Psoas muscle (tissue), 7 donors: ENCODE measurements at regions not wholly inside any gene's neighbourhood (a gene's known extent, or its start where the extent isn't known, plus 50 kb on each side); places are given as distances from the start of the nearest gene placed in this dataset.

Experiments used
- ATAC-seq, 4 donors: fragments of 200-7000 bp; cut with Tn5 transposase; one replicate each; pipeline ENCODE4 v1.9.1; 2020; ENCODE audit warnings: moderate library complexity in 3 of 4, mild to moderate bottlenecking in 2 of 4
- DNase-seq, 2 donors: peaks; one replicate each; pipeline ENCODE4 v3.0.0-alpha.2; 2020
- H3K27ac ChIP-seq: fragments of 200-600 bp; one replicate; pipeline ENCODE4 v1.8.0; 2022
- H3K27me3 ChIP-seq, 3 donors: fragments of 200-600 bp in 1 of 3; one replicate each; pipeline versions ENCODE4 v1.6.1 to v1.8.0; 2013 to 2022; ENCODE audit warnings: low read length in 2 of 3, mild to moderate bottlenecking in 2 of 3, moderate library complexity in 1 of 3; ENCODE audit not compliant: insufficient read depth in 3 of 3
- H3K36me3 ChIP-seq, 2 donors: fragments of 200-600 bp in 1 of 2; one replicate each; pipeline versions ENCODE4 v1.6.1 to v1.8.0; 2013 to 2022; ENCODE audit warnings: low read depth in 1 of 2, mild to moderate bottlenecking in 1 of 2, moderate library complexity in 1 of 2; ENCODE audit not compliant: insufficient read depth in 1 of 2
- H3K4me1 ChIP-seq: fragments of 200-600 bp; one replicate; pipeline ENCODE4 v1.8.0; 2022
- H3K4me3 ChIP-seq: fragments of 200-600 bp; one replicate; pipeline ENCODE4 v1.8.0; 2022; ENCODE audit warnings: mild to moderate bottlenecking
- H3K9me3 ChIP-seq: fragments of 200-600 bp; one replicate; pipeline ENCODE4 v1.8.0; 2022
- CTCF ChIP-seq: fragments of 200-600 bp; IDR thresholded peaks from one replicate; pipeline ENCODE4 v1.8.0; 2022; ENCODE audit warnings: antibody characterized with exemption
- WGBS, 3 donors: extraction: QIAGEN DNeasy Blood & Tissue Kit; methylation state at CpG; one replicate each; pipeline versions ENCODE4 v1.1.6 to v1.1.7; 2013; 5-methylcytosine and 5-hydroxymethylcytosine counted together
- intact Hi-C, 2 donors: fragments of 100-400 bp; cut with DNase I; formaldehyde crosslinking; loops; one replicate each; pipeline versions ENCODE4 v1.11.0 to v1.14.2; 2022
- donor health status: healthy with polysubstance abuse.
- donor health status: DM: no; HTN: no; CAD: no; lungs with moderate emphysema.
- donor health status: Bipolar disorder and iron deficiency.
- donor health status: healthy.
- donor health status: DM: yes; HTN: yes; CAD: no.
- donor health status: DM: no; HTN: no; CAD: no.
- donor health status: DM: yes; HTN: yes; CAD: no.

- DNase-seq (no peak), ATAC-seq (no peak)
- Histone ChIP-seq H3K27ac (no peak overlapping the region), H3K4me3 (no peak overlapping the region), H3K9me3 (no peaks in the 10 kb centered on the region), H3K27me3 (no peaks in the 10 kb centered on the region), H3K36me3 (no peaks in the 10 kb centered on the region), H3K4me1 (no peaks in the 10 kb centered on the region)
- TF ChIP-seq CTCF: no peak
- intact Hi-C loops: no loop called here
- 54 to 74% (median 59%) methylated on average over 1 of the region's 1 CpG for WGBS, 3 donors
Measured at GRCh38 chr2:4152051-4152450, 448.7 kb downstream of the DCDC2C start.

GRCh38 chr2:4168834-4169233 lies 465.5 kb downstream of the DCDC2C start:
- DNase-seq: no peak
- Histone ChIP-seq H3K4me3 (no peak overlapping the region), H3K27me3 (no peaks in the 10 kb centered on the region), H3K9me3 (no peaks in the 10 kb centered on the region), H3K27ac (no peak overlapping the region), H3K36me3 (no peaks in the 10 kb centered on the region), H3K4me1 (no peaks in the 10 kb centered on the region)
- intact Hi-C loops: no loop called here
- 88 to 93% (median 89%) methylated on average over 2 of the region's 2 CpGs for WGBS, 3 donors
- no peak for ATAC-seq
- TF ChIP-seq CTCF: no peak

- no peak for TF ChIP-seq CTCF
- H3K4me1 ChIP-seq: no peaks in the 10 kb centered on the region
- intact Hi-C loops: no loop called here
- H3K9me3 ChIP-seq: peaks cover 14% of the 10 kb centered on the region
- WGBS, 3 donors: 75 to 81% (median 76%) methylated on average over 6 of the region's 6 CpGs
- H3K4me3 ChIP-seq: no peak overlapping the region
- H3K36me3 ChIP-seq: no peaks in the 10 kb centered on the region
- H3K27me3 ChIP-seq: no peaks in the 10 kb centered on the region
- ATAC-seq (no peak), DNase-seq (no peak)
- H3K27ac ChIP-seq: no peak overlapping the region
Measured at GRCh38 chr2:4174796-4175195, 471.4 kb downstream of the DCDC2C start.

- TF ChIP-seq CTCF: no peak
- no peak for DNase-seq
- H3K4me3 ChIP-seq: no peak overlapping the region
- no peaks in the 10 kb centered on the region for H3K4me1 ChIP-seq
- ATAC-seq: no peak
- H3K27me3 ChIP-seq: no peaks in the 10 kb centered on the region
- H3K9me3 ChIP-seq: peaks cover 14% of the 10 kb centered on the region
- no peak overlapping the region for H3K27ac ChIP-seq
- WGBS, 3 donors: 82 to 86% (median 86%) methylated on average over 3 of the region's 3 CpGs
- intact Hi-C loops: no loop called here
- H3K36me3 ChIP-seq: no peaks in the 10 kb centered on the region
Measured at GRCh38 chr2:4175343-4175742, 472.0 kb downstream of the DCDC2C start.

GRCh38 chr2:4180631-4181030 lies 477.3 kb downstream of the DCDC2C start:
- Histone ChIP-seq H3K4me1 (no peaks in the 10 kb centered on the region), H3K27ac (no peak overlapping the region), H3K36me3 (no peaks in the 10 kb centered on the region), H3K9me3 (no peaks in the 10 kb centered on the region), H3K4me3 (no peak overlapping the region), H3K27me3 (no peaks in the 10 kb centered on the region)
- DNase-seq (no peak), ATAC-seq (no peak)
- 63 to 70% (median 68%) methylated on average over 2 of the region's 2 CpGs for WGBS, 3 donors
- no peak for TF ChIP-seq CTCF
- intact Hi-C loops: no loop called here
